ENCODE measurements at regions not wholly inside any gene's neighbourhood (a gene's known extent, or its start where the extent isn't known, plus 50 kb on each side); places are given as distances from the start of the nearest gene placed in this dataset.

DNA sequence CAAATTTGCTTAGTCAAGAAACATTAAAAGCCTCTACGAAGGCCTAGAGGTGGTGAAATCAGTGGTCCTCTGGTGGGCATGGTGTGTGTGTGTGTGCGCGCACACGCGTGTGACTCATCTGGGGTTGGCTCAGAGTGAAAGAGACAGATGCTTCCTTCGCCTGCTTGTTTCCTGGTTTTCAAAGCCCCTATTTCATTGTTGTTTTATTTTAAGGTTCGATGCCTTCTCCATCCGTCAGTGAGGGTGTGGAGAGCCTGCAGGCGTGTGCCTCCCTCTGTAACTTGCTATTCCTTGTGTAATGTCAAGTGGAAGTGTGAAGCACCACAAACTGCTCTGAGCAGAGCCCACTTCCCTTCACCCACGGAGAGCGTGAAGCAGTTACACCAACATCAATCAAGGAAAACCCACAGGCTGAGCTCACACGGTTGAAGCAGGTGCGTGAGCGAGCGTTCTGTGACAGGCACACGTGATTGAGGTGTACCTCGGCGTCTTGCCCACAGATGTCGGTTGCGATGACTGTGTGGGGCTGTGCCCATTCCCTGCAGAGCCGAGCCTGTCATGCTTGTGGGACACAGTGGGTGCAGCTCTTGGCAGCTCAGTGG is 233.9 kb downstream of the PRL start:
- Histone ChIP-seq H3K4me1 (0 out of 3 replicates have a peak, but pooled peaks cover 4% of the 10 kb centered on the region), H3K27ac (no peak overlapping the region), H3K4me3 (no peak overlapping the region), H3K9me3 (no peaks in the 10 kb centered on the region), H3K4me2 (no peak overlapping the region)
- ChIA-PET POLR2A (no interaction called here), CTCF (no interaction called here)
- ATAC-seq (no peak), DNase-seq (ENCODE audit: low read depth in 1 of 2, low spot score in 1 of 2) (no peak), FAIRE-seq (no peak)
- TF ChIP-seq HMGXB4 (CRISPR knock-in tag; IDR thresholded peaks at IDR 0.05; ENCODE audit: borderline replicate concordance) (no peak), MAFK (IDR thresholded peaks at IDR 0.05; ENCODE audit: partially characterized antibody) (no peak), RFX5 (IDR thresholded peaks at IDR 0.05) (no peak), FOSL2 (IDR thresholded peaks at IDR 0.05) (no peak), FOSL2 (CRISPR knock-in tag; IDR thresholded peaks at IDR 0.05) (no peak), EHF (CRISPR knock-in tag; IDR thresholded peaks at IDR 0.05) (no peak), EP300 (IDR thresholded peaks at IDR 0.05) (no peak), ZC3H11A (IDR thresholded peaks at IDR 0.05) (no peak), ZFP36 (IDR thresholded peaks at IDR 0.05; ENCODE audit: borderline replicate concordance, partially characterized antibody) (no peak)
- TF ChIP-seq, protein P1, sequence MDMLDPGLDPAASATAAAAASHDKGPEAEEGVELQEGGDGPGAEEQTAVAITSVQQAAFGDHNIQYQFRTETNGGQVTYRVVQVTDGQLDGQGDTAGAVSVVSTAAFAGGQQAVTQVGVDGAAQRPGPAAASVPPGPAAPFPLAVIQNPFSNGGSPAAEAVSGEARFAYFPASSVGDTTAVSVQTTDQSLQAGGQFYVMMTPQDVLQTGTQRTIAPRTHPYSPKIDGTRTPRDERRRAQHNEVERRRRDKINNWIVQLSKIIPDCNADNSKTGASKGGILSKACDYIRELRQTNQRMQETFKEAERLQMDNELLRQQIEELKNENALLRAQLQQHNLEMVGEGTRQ (IDR thresholded peaks at IDR 0.05), result no peak
- TF ChIP-seq, protein P2, sequence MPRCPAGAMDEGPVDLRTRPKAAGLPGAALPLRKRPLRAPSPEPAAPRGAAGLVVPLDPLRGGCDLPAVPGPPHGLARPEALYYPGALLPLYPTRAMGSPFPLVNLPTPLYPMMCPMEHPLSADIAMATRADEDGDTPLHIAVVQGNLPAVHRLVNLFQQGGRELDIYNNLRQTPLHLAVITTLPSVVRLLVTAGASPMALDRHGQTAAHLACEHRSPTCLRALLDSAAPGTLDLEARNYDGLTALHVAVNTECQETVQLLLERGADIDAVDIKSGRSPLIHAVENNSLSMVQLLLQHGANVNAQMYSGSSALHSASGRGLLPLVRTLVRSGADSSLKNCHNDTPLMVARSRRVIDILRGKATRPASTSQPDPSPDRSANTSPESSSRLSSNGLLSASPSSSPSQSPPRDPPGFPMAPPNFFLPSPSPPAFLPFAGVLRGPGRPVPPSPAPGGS (IDR thresholded peaks at IDR 0.05), result no peak
- TF ChIP-seq, protein P3, sequence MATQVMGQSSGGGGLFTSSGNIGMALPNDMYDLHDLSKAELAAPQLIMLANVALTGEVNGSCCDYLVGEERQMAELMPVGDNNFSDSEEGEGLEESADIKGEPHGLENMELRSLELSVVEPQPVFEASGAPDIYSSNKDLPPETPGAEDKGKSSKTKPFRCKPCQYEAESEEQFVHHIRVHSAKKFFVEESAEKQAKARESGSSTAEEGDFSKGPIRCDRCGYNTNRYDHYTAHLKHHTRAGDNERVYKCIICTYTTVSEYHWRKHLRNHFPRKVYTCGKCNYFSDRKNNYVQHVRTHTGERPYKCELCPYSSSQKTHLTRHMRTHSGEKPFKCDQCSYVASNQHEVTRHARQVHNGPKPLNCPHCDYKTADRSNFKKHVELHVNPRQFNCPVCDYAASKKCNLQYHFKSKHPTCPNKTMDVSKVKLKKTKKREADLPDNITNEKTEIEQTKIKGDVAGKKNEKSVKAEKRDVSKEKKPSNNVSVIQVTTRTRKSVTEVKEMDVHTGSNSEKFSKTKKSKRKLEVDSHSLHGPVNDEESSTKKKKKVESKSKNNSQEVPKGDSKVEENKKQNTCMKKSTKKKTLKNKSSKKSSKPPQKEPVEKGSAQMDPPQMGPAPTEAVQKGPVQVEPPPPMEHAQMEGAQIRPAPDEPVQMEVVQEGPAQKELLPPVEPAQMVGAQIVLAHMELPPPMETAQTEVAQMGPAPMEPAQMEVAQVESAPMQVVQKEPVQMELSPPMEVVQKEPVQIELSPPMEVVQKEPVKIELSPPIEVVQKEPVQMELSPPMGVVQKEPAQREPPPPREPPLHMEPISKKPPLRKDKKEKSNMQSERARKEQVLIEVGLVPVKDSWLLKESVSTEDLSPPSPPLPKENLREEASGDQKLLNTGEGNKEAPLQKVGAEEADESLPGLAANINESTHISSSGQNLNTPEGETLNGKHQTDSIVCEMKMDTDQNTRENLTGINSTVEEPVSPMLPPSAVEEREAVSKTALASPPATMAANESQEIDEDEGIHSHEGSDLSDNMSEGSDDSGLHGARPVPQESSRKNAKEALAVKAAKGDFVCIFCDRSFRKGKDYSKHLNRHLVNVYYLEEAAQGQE (IDR thresholded peaks at IDR 0.05), result no peak
- 92% methylated on average over 21 of the region's 21 CpGs for WGBS (ENCODE audit: missing lambda C conversion rate)

DNA sequence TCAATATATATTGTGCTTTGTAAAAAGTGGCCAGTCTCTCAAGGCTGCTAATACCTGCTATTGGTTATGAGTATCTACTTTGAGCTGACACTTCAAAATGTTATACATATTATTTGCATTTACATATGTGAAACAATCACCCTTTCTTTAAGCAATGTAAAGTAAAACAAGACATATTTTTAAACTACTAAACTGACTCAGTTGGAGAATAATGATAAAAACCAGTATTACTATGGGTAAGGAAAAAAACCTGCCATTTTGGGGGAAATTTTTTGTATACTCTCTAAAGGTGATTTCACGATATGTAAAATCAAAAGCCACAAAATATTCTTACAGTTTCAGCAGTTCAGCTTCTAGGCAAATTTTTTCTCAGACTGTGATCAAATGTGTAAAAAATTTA is 232.3 kb downstream of the PRL start:
- Histone ChIP-seq H3K4me1 (0 out of 3 replicates have a peak, but pooled peaks cover 4% of the 10 kb centered on the region), H3K27ac (no peak overlapping the region), H3K9me3 (no peaks in the 10 kb centered on the region), H3K4me3 (no peak overlapping the region), H3K4me2 (no peak overlapping the region)
- CTCF ChIA-PET, result no interaction called here
- DNase-seq (ENCODE audit: low read depth in 1 of 2, low spot score in 1 of 2), result no peak
- ATAC-seq, result no peak
- TF ChIP-seq JUN (IDR thresholded peaks at IDR 0.05) (no peak), JUNB (IDR thresholded peaks at IDR 0.05) (no peak), NR3C1 (IDR thresholded peaks at IDR 0.05) (no peak), HDAC2 (IDR thresholded peaks at IDR 0.05) (no peak), ESRRA (IDR thresholded peaks at IDR 0.05; ENCODE audit: borderline replicate concordance, low read length) (no peak), KDM5A (IDR thresholded peaks at IDR 0.05) (no peak), EHF (CRISPR knock-in tag; IDR thresholded peaks at IDR 0.05) (no peak), EP300 (IDR thresholded peaks at IDR 0.05) (no peak), MAFK (IDR thresholded peaks at IDR 0.05; ENCODE audit: partially characterized antibody) (no peak), HEYL (CRISPR knock-in tag; IDR thresholded peaks at IDR 0.05) (no peak), EHMT2 (IDR thresholded peaks at IDR 0.05; ENCODE audit: low read depth) (no peak), RCOR1 (IDR thresholded peaks at IDR 0.05; ENCODE audit: low read depth, low read length) (no peak)
- TF ChIP-seq, protein P4, sequence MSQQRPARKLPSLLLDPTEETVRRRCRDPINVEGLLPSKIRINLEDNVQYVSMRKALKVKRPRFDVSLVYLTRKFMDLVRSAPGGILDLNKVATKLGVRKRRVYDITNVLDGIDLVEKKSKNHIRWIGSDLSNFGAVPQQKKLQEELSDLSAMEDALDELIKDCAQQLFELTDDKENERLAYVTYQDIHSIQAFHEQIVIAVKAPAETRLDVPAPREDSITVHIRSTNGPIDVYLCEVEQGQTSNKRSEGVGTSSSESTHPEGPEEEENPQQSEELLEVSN (IDR thresholded peaks at IDR 0.05; ENCODE audit: borderline replicate concordance, low read depth), result no peak
- TF ChIP-seq, protein P5, sequence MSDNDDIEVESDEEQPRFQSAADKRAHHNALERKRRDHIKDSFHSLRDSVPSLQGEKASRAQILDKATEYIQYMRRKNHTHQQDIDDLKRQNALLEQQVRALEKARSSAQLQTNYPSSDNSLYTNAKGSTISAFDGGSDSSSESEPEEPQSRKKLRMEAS (IDR thresholded peaks at IDR 0.05), result no peak
- TF ChIP-seq, protein P6, sequence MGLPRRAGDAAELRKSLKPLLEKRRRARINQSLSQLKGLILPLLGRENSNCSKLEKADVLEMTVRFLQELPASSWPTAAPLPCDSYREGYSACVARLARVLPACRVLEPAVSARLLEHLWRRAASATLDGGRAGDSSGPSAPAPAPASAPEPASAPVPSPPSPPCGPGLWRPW (IDR thresholded peaks at IDR 0.05), result no peak
- no peak for FAIRE-seq
- POLR2A ChIA-PET, result no interaction called here
- 93% methylated on average over 1 of the region's 1 CpG for WGBS (ENCODE audit: missing lambda C conversion rate)

All from A549 (cell line).